Loucy (cell line): ENCODE measurements at regions not wholly inside any gene's neighbourhood (a gene's known extent, or its start where the extent isn't known, plus 50 kb on each side); places are given as distances from the start of the nearest gene placed in this dataset.

Experiments
- H2AFZ ChIP-seq: fragments of 200-600 bp; sonication (generic); 2 replicates; pipeline ENCODE4 v1.6.0; 2016; ENCODE audit warnings: antibody characterized with exemption, mild to moderate bottlenecking, low read length, moderate library complexity
- H3F3A ChIP-seq: fragments of 200-600 bp; 2 replicates; pipeline ENCODE4 v1.6.0; 2016; ENCODE audit warnings: antibody characterized with exemption, low read depth, mild to moderate bottlenecking
- H3K27me3 ChIP-seq: fragments of 200-600 bp; sonication (generic); 2 replicates; pipeline ENCODE4 v1.6.1; 2014; ENCODE audit warnings: low read length, mild to moderate bottlenecking; ENCODE audit not compliant: insufficient read depth, poor library complexity, severe bottlenecking
- H3K36me3 ChIP-seq: fragments of 200-600 bp; sonication (generic); 2 replicates; pipeline ENCODE4 v1.6.1; 2016; ENCODE audit warnings: low read length; ENCODE audit not compliant: insufficient read depth
- H3K4me1 ChIP-seq: fragments of 200-600 bp; sonication (generic); 2 replicates; pipeline ENCODE4 v1.5.1; 2014; ENCODE audit warnings: low read length, mild to moderate bottlenecking; ENCODE audit not compliant: insufficient read depth, poor library complexity, severe bottlenecking
- H3K4me2 ChIP-seq: fragments of 200-600 bp; sonication (generic); 2 replicates; pipeline ENCODE4 v1.6.0; 2014; ENCODE audit warnings: antibody characterized with exemption, low read length, low read depth, mild to moderate bottlenecking; ENCODE audit not compliant: poor library complexity, severe bottlenecking
- H3K4me3 ChIP-seq: fragments of 200-600 bp; sonication (generic); 2 replicates; pipeline ENCODE4 v1.5.1; 2014; ENCODE audit warnings: low read length, mild to moderate bottlenecking, mixed read lengths; ENCODE audit not compliant: poor library complexity, severe bottlenecking
- H3K79me2 ChIP-seq: fragments of 200-600 bp; sonication (generic); 2 replicates; pipeline ENCODE4 v1.6.1; 2014; ENCODE audit warnings: low read length; ENCODE audit not compliant: insufficient read depth
- H3K9ac ChIP-seq: fragments of 200-600 bp; sonication (generic); 2 replicates; pipeline ENCODE4 v1.6.0; 2014; ENCODE audit warnings: mild to moderate bottlenecking, low read depth, low read length, moderate library complexity; ENCODE audit not compliant: poor library complexity, severe bottlenecking
- H3K9me2 ChIP-seq: fragments of 200-600 bp; sonication (generic); replicated peaks from 2 replicates; pipeline ENCODE4 v1.6.1; 2016; ENCODE audit warnings: low read depth, low read length, mixed read lengths
- H3K9me3 ChIP-seq: fragments of 200-600 bp; sonication (generic); 2 replicates; pipeline ENCODE4 v1.6.1; 2014; ENCODE audit warnings: mild to moderate bottlenecking, antibody characterized with exemption, low read length, low read depth; ENCODE audit not compliant: insufficient read depth
- H4K20me1 ChIP-seq: fragments of 200-600 bp; sonication (generic); 2 replicates; pipeline ENCODE4 v1.6.0; 2014; ENCODE audit warnings: antibody characterized with exemption, low read length, mild to moderate bottlenecking; ENCODE audit not compliant: insufficient read depth, poor library complexity, severe bottlenecking
- EZH2phosphoT487 ChIP-seq: fragments of 200-600 bp; IDR thresholded peaks from 2 replicates; pipeline ENCODE4 v1.6.1; 2018; ENCODE audit warnings: antibody characterized with exemption, mild to moderate bottlenecking, moderate library complexity, borderline replicate concordance
- TF ChIP-seq, protein P1 (sequence below): fragments of 200-600 bp; sonication (generic); conservative IDR thresholded peaks from 2 replicates; pipeline ENCODE4 v1.5.1; 2014; ENCODE audit warnings: mild to moderate bottlenecking, antibody characterized with exemption, low read length

- no peak overlapping the region for H3K9ac ChIP-seq
- H3K27me3 ChIP-seq: no peaks in the 10 kb centered on the region
- H4K20me1 ChIP-seq: no peaks in the 10 kb centered on the region
These were observed 136.2 kb downstream of the RHOU start for GRCh38 chr1:228871314-228872061.

DNA sequence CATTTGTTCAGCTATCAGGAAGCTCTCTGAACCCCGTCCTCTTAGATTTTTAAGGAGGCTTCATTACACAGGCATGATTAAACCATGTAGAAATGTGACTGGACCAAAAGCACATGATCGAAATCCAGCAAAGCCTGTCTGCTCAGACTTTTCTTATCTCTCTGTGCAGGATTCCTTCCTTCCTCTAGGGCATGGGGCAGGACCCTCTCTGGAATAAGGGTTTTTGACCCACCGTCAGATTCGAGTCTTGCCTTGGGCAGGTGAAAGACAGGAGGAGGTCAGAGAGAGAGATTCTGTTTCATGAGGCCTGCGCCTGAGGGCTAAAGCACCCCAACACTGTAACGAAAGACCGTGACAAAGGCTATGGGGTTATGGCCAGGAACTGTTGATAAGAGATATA is 136.8 kb downstream of the RHOU start:
- no peaks in the 10 kb centered on the region for H4K20me1 ChIP-seq
- H3K36me3 ChIP-seq: no peaks in the 10 kb centered on the region
- no peak overlapping the region for H3K4me2 ChIP-seq
- H3K79me2 ChIP-seq: no peaks in the 10 kb centered on the region
- no peaks in the 10 kb centered on the region for H3K9me3 ChIP-seq
- no peak overlapping the region for H3K4me3 ChIP-seq
- H3K9me2 ChIP-seq: no peaks in the 10 kb centered on the region
- H3K9ac ChIP-seq: no peak overlapping the region
- H2AFZ ChIP-seq: no peak overlapping the region
- H3F3A ChIP-seq: no peaks in the 10 kb centered on the region
- no peaks in the 10 kb centered on the region for H3K27me3 ChIP-seq
- no peaks in the 10 kb centered on the region for H3K4me1 ChIP-seq
- TF ChIP-seq EZH2phosphoT487: no peak
- TF ChIP-seq, protein P1, sequence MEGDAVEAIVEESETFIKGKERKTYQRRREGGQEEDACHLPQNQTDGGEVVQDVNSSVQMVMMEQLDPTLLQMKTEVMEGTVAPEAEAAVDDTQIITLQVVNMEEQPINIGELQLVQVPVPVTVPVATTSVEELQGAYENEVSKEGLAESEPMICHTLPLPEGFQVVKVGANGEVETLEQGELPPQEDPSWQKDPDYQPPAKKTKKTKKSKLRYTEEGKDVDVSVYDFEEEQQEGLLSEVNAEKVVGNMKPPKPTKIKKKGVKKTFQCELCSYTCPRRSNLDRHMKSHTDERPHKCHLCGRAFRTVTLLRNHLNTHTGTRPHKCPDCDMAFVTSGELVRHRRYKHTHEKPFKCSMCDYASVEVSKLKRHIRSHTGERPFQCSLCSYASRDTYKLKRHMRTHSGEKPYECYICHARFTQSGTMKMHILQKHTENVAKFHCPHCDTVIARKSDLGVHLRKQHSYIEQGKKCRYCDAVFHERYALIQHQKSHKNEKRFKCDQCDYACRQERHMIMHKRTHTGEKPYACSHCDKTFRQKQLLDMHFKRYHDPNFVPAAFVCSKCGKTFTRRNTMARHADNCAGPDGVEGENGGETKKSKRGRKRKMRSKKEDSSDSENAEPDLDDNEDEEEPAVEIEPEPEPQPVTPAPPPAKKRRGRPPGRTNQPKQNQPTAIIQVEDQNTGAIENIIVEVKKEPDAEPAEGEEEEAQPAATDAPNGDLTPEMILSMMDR: no peak

More at GRCh38 chr1:228871314-228872061, 136.2 kb downstream of the RHOU start:
- peaks cover 6% of the 10 kb centered on the region for H3K4me1 ChIP-seq
- no peak overlapping the region for H3K4me3 ChIP-seq
- H3K36me3 ChIP-seq: no peaks in the 10 kb centered on the region
- H3K79me2 ChIP-seq: no peaks in the 10 kb centered on the region
- H3F3A ChIP-seq: no peaks in the 10 kb centered on the region
- H3K4me2 ChIP-seq: no peak overlapping the region
- H2AFZ ChIP-seq: no peak overlapping the region
- no peaks in the 10 kb centered on the region for H3K9me3 ChIP-seq
- H3K9me2 ChIP-seq: no peaks in the 10 kb centered on the region
- TF ChIP-seq EZH2phosphoT487: no peak
- TF ChIP-seq, protein P1: no peak

DNA sequence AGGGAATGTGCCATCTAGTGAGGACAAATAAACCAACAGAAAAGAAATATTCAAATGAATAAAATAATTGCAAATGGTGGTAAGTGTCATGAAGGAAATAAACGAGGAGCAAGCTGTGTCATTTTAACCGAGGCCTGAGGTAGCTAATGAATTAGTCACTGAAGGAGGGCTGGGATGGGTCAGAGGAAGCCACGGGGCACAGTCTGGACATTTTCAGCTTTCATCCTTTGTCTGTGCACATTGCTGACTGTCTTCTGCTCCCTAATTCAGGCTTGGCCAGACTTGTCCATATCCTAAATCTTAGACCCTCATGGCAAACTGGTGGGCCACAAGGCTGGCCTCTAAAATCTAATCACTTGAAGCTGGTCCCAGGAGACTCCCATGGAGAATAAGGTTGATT is 138.4 kb downstream of the RHOU start:
- no peaks in the 10 kb centered on the region for H3K4me1 ChIP-seq
- H3K79me2 ChIP-seq: no peaks in the 10 kb centered on the region
- H3F3A ChIP-seq: no peaks in the 10 kb centered on the region
- no peak overlapping the region for H3K4me2 ChIP-seq
- no peaks in the 10 kb centered on the region for H3K9me3 ChIP-seq
- no peak for TF ChIP-seq EZH2phosphoT487
- TF ChIP-seq, protein P1: no peak
- no peaks in the 10 kb centered on the region for H3K36me3 ChIP-seq
- no peak overlapping the region for H2AFZ ChIP-seq
- no peak overlapping the region for H3K9ac ChIP-seq
- H4K20me1 ChIP-seq: no peaks in the 10 kb centered on the region
- no peaks in the 10 kb centered on the region for H3K9me2 ChIP-seq
- no peak overlapping the region for H3K4me3 ChIP-seq
- no peaks in the 10 kb centered on the region for H3K27me3 ChIP-seq
